ENCODE measurements at regions not wholly inside any gene's neighbourhood (a gene's known extent, or its start where the extent isn't known, plus 50 kb on each side); places are given as distances from the start of the nearest gene placed in this dataset.

DNA sequence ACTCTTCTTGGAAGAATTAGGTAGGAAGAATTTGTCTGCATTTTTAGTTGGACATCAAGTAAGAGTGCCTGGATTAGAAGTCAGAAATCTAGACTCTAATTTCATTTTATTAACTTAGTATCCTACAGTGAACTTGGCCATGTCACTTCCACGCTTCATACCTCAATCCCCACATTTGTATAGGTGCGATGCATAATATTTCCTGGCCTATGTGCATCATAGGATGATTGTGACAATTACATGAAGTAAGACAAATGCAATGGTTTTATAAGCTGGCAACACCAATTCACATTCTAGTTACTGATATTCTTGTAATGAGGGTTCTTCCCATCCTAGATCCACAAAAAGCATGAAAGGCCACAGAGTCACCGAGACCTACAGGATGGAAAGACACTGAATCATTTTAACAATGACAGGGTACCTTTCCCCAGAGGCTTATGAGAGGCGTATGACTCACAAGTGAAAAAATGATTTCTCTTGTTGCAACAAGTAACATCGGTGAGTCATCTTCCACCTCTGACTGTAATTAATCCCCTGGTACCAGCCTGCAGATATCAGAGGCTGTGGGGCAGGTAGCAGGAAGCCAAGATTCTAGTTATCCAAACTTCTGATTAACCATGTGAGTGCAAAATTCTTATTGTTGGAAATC, 56.0 kb upstream of the OR5AK2 start:
- peak; percentile 95 for DNase-seq (ENCODE audit: low spot score)

DNA sequence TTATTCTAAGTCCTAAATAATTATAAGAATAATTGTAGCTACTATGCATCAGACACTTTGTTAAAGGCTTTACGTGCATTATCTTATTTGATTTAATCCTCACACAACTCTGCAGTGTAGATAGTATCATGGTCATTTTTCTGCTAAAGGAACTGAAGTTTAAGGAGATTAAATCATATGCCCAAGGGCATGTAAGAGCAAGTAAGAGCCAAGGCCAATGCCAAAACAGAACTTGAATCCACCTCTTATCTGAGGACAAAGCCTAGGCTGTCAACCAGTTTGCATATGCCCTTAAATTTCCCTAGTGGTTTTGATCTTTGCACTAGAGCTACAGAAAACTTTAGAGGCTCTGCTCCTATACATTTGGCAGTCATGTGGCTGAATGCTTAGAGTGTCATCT, 65.6 kb upstream of the OR5AK2 start:
- no peak for DNase-seq (ENCODE audit: low spot score)

GRCh38 chr11:56922421-56922820, 66.3 kb upstream of the OR5AK2 start:
- no peak for DNase-seq (ENCODE audit: low spot score)

- DNase-seq (ENCODE audit: low spot score), result no peak
Observed at GRCh38 chr11:56917708-56918400, 70.9 kb upstream of the OR5AK2 start.

DNA sequence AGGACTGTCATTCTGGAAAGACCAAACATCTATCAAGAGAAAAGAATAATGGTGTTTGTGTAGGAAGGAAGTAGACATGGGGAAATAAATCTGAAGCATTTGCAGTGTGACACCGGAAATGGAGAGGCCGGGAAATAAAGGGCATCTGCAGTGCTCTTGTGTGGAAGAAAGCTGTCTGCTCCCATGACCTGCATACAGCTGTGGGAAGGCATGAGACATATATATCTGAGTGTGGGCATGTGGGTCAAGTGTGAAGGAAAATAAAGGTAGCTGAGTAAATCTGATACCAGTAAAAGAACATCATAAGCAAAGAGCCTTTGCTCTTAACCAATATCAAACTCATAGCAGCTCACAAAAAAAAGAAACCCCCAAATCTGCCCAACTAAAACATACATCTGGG, 72.1 kb upstream of the OR5AK2 start:
- no peak for DNase-seq (ENCODE audit: low spot score)

- DNase-seq (ENCODE audit: low spot score), result no peak
Observed at GRCh38 chr11:56916162-56916561, 72.6 kb upstream of the OR5AK2 start.

- peak; percentile 7 for DNase-seq (ENCODE audit: low spot score)
Observed at GRCh38 chr11:56911312-56911711, 77.4 kb upstream of the OR5AK2 start.

DNA sequence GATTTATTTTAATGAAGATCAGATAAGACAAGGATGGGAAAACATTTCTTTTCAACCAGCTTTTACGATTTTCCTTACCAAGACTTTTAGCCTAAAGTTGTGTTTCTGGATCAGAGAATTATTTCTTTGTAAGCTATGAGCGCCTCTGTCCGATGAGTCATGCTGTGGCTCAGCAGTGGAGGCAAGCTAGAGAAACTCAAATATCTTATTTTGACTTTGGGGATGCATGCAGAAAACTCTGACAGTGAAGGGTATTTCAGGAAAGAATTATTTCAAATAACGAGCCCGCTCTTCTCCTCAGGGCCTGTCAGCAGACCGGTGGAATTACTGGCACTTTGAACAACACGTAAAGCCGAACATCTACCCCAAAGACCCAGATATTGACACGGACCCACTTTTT, 77.9 kb upstream of the OR5AK2 start:
- DNase-seq (ENCODE audit: low spot score), result peak; percentile 11

DNA sequence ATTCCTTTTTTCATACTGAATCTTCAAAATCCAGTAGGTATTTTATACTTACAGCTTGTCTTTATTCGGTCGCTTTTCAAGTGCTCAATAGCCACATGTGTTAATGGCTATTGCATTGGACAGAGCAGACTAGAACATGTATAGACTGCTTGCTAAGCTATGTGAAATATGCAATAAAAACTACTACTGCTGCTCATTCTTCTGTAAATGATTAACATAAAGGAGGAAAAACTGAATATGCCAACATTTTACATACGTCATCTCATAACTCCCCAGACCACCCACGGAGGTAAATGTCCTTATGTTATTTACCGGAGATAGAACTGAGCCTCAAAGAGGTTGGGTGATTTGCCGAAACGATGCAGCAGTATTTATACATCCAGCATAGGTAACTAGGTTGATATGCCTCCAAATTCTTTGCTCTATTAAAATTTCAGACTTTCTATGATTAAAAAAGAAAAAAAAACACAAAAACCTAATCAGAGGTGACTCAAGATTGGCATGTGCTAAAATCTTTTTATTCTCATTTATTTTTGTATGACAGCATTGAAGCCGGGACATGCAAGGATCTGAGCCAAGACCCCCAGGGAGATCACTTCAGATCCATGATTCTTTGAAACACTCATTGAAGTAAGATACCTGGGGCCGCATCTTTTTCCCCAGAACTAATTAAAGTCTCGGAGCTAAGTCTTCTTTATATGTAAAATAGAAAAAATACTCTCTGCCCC, 78.5 kb upstream of the OR5AK2 start:
- DNase-seq (ENCODE audit: low spot score), result no peak

- DNase-seq (ENCODE audit: low spot score), result no peak
Observed at GRCh38 chr11:56909563-56909962, 79.2 kb upstream of the OR5AK2 start.

DNA sequence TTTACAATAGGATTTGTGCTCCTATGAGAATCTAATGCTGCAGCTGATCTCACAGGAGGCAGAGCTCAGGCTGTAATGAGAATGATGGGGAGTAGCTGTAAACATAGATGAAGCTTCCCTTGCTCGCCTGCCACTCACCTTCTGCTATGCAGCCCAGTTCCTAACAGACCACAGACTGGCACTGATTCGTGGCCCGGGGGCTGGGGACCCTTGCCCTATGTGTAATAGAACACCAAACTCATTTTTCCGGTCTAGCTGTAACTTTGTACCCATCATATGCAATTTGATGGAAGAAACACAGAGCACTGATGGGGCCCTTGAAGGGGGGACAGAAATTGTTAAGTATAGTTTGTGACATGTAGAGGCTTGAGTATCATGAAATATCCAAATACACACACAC, 79.6 kb upstream of the OR5AK2 start:
- no peak for DNase-seq (ENCODE audit: low spot score)

- DNase-seq (ENCODE audit: low spot score), result no peak
Observed at GRCh38 chr11:56906683-56907148, 82.0 kb upstream of the OR5AK2 start.

DNA sequence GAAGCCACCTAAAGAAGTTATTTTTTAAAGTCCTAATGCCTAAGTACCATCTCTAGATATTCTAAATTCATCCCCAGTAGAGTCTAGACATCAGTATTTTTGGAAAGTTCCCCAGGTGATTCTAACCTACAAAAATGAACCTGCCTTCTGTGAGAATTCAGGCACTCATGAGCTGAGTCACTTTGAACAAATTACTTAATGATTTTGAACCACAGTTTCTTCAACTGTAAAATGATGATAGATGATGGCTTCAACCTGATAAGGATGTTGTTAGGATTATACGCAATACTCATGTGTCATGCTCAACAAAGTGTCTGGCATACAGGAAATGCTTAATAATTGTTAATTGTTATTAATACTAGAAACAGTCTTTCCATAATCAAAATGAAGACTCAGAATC, 82.8 kb upstream of the OR5AK2 start:
- DNase-seq (ENCODE audit: low spot score), result no peak

- DNase-seq (ENCODE audit: low spot score), result no peak
Observed at GRCh38 chr11:56905442-56905841, 83.3 kb upstream of the OR5AK2 start.

GRCh38 chr11:56898856-56899255, 89.9 kb upstream of the OR5AK2 start:
- no peak for DNase-seq (ENCODE audit: low spot score)

- no peak for DNase-seq (ENCODE audit: low spot score)
Observed at GRCh38 chr11:56890584-56891305, 98.0 kb upstream of the OR5AK2 start.

- DNase-seq (ENCODE audit: low spot score), result no peak
Observed at GRCh38 chr11:56889986-56890385, 98.7 kb upstream of the OR5AK2 start.

DNA sequence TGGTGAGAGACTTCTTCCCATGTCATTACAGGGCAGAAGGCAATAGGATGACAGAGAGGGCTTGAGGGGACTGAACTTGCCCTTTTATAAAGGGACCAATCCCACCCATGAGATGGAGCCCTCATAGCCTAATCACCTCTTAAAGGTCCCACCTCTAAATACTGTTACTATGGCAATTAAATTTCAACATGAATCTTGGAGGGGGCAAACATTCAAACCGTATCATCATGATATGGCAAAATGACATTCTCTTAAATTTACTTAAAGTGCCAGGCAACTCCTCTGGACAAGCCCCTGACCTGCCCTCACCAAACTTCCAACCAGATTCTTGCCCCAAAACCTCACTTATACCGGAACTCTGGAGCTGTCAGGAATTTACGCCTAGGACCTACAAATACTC, 100.8 kb upstream of the OR5AK2 start:
- no peak for DNase-seq (ENCODE audit: low spot score)

DNA sequence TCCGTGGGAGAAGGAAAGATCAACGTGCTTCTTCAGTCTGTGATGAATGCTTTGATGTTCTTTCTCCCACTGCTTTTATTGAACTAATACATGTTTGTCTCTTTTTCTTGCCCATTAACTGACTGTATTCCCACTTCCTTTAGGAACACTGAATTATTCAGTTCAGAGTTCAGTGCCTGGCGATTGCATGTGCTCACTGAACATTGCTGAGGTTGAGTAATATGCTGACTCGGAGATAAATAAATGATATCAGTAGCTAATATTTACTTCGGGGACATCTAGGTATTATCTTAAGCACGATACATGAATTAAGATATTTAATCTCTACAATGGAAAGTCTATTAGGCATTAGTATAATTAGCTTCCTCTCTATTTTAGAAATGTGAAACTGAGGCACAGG, 102.3 kb upstream of the OR5AK2 start:
- no peak for DNase-seq (ENCODE audit: low spot score)

GRCh38 chr11:56885854-56886253, 102.9 kb upstream of the OR5AK2 start:
- no peak for DNase-seq (ENCODE audit: low spot score)

GRCh38 chr11:56885177-56885576, 103.5 kb upstream of the OR5AK2 start:
- no peak for DNase-seq (ENCODE audit: low spot score)

DNA sequence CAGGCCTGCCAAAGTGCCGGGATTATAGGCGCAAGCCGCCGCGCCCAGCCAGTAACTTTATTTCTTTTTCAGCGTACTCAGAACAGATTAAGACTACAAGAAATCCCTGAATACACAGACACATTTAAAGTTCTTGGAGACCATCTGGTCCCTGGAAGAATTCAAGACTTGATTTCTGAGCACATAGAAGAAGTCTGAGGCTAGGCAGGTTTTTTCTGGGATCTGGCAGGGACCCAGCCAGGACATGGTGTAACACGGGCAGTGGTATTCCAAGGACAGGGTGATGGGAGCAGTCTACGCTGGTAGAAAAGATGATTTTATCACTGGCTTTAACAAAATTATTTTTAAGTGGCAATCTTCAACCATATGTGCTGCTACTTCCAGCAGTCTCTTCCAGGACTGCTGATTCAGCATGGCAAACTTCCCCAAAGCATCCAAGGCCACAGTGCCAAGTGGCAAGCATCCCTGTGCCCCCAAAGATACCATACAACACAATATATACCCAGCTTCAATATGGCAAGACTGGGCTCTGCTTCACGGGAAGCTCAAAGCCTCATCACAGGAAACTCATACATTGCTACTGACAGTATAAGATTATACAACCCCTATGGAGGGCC, 105.2 kb upstream of the OR5AK2 start:
- no peak for DNase-seq (ENCODE audit: low spot score)

Measured in RKO (cell line).